Esophagus squamous epithelium (tissue), 5 donors: ENCODE measurements at regions not wholly inside any gene's neighbourhood (a gene's known extent, or its start where the extent isn't known, plus 50 kb on each side); places are given as distances from the start of the nearest gene placed in this dataset.

Experiments
- DNase-seq: peaks from one replicate; lab custom pipeline; 2025; lab: John Stamatoyannopoulos, UW
- H3K27ac ChIP-seq, 4 donors: fragments of 200-600 bp; sonication (generic); one replicate each; pipeline ENCODE4 v1.5.1; 2016 to 2019; ENCODE audit warnings: mild to moderate bottlenecking in 1 of 4
- H3K27me3 ChIP-seq, 4 donors: fragments of 200-600 bp; sonication (generic); 1 replicate in 3 of 4; 2 replicates in 1 of 4; pipeline versions ENCODE4 v1.5.1 to v1.6.0; 2017 to 2021; ENCODE audit warnings: antibody characterized with exemption in 1 of 4
- H3K36me3 ChIP-seq, 3 donors: fragments of 200-600 bp; sonication (generic); one replicate each; pipeline ENCODE4 v1.5.1; 2016 to 2019
- H3K4me1 ChIP-seq, 3 donors: fragments of 200-600 bp; sonication (generic); one replicate each; pipeline ENCODE4 v1.5.1; 2017 to 2019
- H3K4me3 ChIP-seq, 4 donors: fragments of 200-600 bp; sonication (generic); 1 replicate in 3 of 4; 2 replicates in 1 of 4; pipeline ENCODE4 v1.5.1; 2016 to 2019; ENCODE audit warnings: mild to moderate bottlenecking in 2 of 4, moderate library complexity in 1 of 4
- H3K9me3 ChIP-seq, 3 donors: fragments of 200-600 bp; sonication (generic); one replicate each; pipeline ENCODE4 v1.5.1; 2016 to 2019
- CTCF ChIP-seq, 6 experiments: fragments of 450-650 bp in 4 of 6; fragments of 200-600 bp in 2 of 6; sonication (generic) in 2 of 6; IDR thresholded peaks; one replicate each; pipeline ENCODE4 v1.5.1; 2016 to 2019; ENCODE audit warnings: antibody characterized with exemption in 6 of 6, mild to moderate bottlenecking in 4 of 6, moderate library complexity in 4 of 6
- POLR2A ChIP-seq, 4 donors: fragments of 450-650 bp; IDR thresholded peaks; one replicate each; pipeline ENCODE4 v1.6.1; 2017; ENCODE audit warnings: antibody characterized with exemption in 4 of 4, mild to moderate bottlenecking in 4 of 4, moderate library complexity in 3 of 4
- WGBS, 2 donors: methylation state at CpG; one replicate each; pipeline ENCODE4 v1.1.5; 2018; 5-methylcytosine and 5-hydroxymethylcytosine counted together
- intact Hi-C: fragments of 100-400 bp; cut with DNase I; formaldehyde crosslinking; loops from one replicate; pipeline ENCODE4 v1.15.0; 2022
- donor health status: DM: yes; HTN: yes; CAD: no.

GRCh38 chr4:178958725-178959440, 1516.6 kb upstream of the AGA start:
- no peak for TF ChIP-seq POLR2A (IDR thresholded peaks at IDR 0.05)
- TF ChIP-seq CTCF (IDR thresholded peaks at IDR 0.05) = no peak
- H3K4me3 ChIP-seq = no peak overlapping the region
- H3K27ac ChIP-seq = no peak overlapping the region
- intact Hi-C loops = no loop called here
- H3K36me3 ChIP-seq = no peaks in the 10 kb centered on the region
- no peaks in the 10 kb centered on the region for H3K9me3 ChIP-seq
- DNase-seq = no peak
- WGBS, 2 donors = 50 to 69% methylated on average over 4 of the region's 4 CpGs
- no peaks in the 10 kb centered on the region for H3K27me3 ChIP-seq
- no peaks in the 10 kb centered on the region for H3K4me1 ChIP-seq

GRCh38 chr4:178963446-178964045, 1521.3 kb upstream of the AGA start:
- TF ChIP-seq CTCF (IDR thresholded peaks at IDR 0.05) = no peak
- TF ChIP-seq POLR2A (IDR thresholded peaks at IDR 0.05) = no peak
- H3K27ac ChIP-seq = no peak overlapping the region
- no peaks in the 10 kb centered on the region for H3K27me3 ChIP-seq
- H3K9me3 ChIP-seq = no peaks in the 10 kb centered on the region
- H3K4me3 ChIP-seq = no peak overlapping the region
- no peaks in the 10 kb centered on the region for H3K36me3 ChIP-seq
- intact Hi-C loops = no loop called here
- no peaks in the 10 kb centered on the region for H3K4me1 ChIP-seq
- 82 to 92% methylated on average over 4 of the region's 4 CpGs for WGBS, 2 donors
- no peak for DNase-seq

- TF ChIP-seq POLR2A (IDR thresholded peaks at IDR 0.05) (no peak), CTCF (IDR thresholded peaks at IDR 0.05) (no peak)
- no peaks in the 10 kb centered on the region for H3K4me1 ChIP-seq
- intact Hi-C loops = no loop called here
- H3K4me3 ChIP-seq = no peak overlapping the region
- H3K27ac ChIP-seq = no peak overlapping the region
- no peaks in the 10 kb centered on the region for H3K27me3 ChIP-seq
- no peaks in the 10 kb centered on the region for H3K9me3 ChIP-seq
- no peaks in the 10 kb centered on the region for H3K36me3 ChIP-seq
- DNase-seq = no peak
- 50 to 63% methylated on average over 2 of the region's 2 CpGs for WGBS, 2 donors
Observed at GRCh38 chr4:178966644-178967043, 1524.4 kb upstream of the AGA start.

GRCh38 chr4:178970433-178971140, 1528.3 kb upstream of the AGA start:
- TF ChIP-seq POLR2A (IDR thresholded peaks at IDR 0.05) (no peak), CTCF (IDR thresholded peaks at IDR 0.05) (no peak)
- 38 to 43% methylated on average over 3 of the region's 3 CpGs for WGBS, 2 donors
- H3K36me3 ChIP-seq = no peaks in the 10 kb centered on the region
- H3K9me3 ChIP-seq = no peaks in the 10 kb centered on the region
- no peak overlapping the region for H3K4me3 ChIP-seq
- H3K27me3 ChIP-seq = no peaks in the 10 kb centered on the region
- intact Hi-C loops = no loop called here
- no peaks in the 10 kb centered on the region for H3K4me1 ChIP-seq
- no peak for DNase-seq
- no peak overlapping the region for H3K27ac ChIP-seq

- Histone ChIP-seq H3K4me1 (no peaks in the 10 kb centered on the region), H3K27ac (no peak overlapping the region), H3K36me3 (no peaks in the 10 kb centered on the region), H3K27me3 (no peaks in the 10 kb centered on the region), H3K9me3 (no peaks in the 10 kb centered on the region), H3K4me3 (no peak overlapping the region)
- DNase-seq = no peak
- TF ChIP-seq CTCF (IDR thresholded peaks at IDR 0.05) (no peak), POLR2A (IDR thresholded peaks at IDR 0.05) (no peak)
- WGBS, 2 donors = 38 to 41% methylated on average over 3 of the region's 3 CpGs
- intact Hi-C loops = no loop called here
Observed at GRCh38 chr4:178976861-178977260, 1534.6 kb upstream of the AGA start.
